Progenitor cell of endocrine pancreas (in vitro differentiated cells): ENCODE measurements at regions not wholly inside any gene's neighbourhood (a gene's known extent, or its start where the extent isn't known, plus 50 kb on each side); places are given as distances from the start of the nearest gene placed in this dataset.

Experiments used
- DNase-seq: peaks from one replicate; pipeline ENCODE4 v3.0.0; 2021; ENCODE audit warnings: low spot score; ENCODE audit not compliant: unreplicated experiment
- H3K27ac Mint-ChIP-seq: 2 replicates; pipeline ENCODE4 v1.8.0; 2021; ENCODE audit warnings: mild to moderate bottlenecking, moderate library complexity, mixed read lengths
- H3K27me3 Mint-ChIP-seq: 2 replicates; pipeline ENCODE4 v1.8.0; 2021; ENCODE audit warnings: mixed read lengths
- H3K36me3 Mint-ChIP-seq: 2 replicates; pipeline ENCODE4 v1.8.0; 2022; ENCODE audit warnings: mixed read lengths; ENCODE audit not compliant: insufficient read depth
- H3K4me1 Mint-ChIP-seq: 2 replicates; pipeline ENCODE4 v1.8.0; 2021; ENCODE audit warnings: low read depth, mixed read lengths
- H3K4me3 Mint-ChIP-seq: 2 replicates; pipeline ENCODE4 v1.8.0; 2021; ENCODE audit warnings: low read depth, mild to moderate bottlenecking, moderate library complexity, mixed read lengths
- H3K9me3 Mint-ChIP-seq: 2 replicates; pipeline ENCODE4 v1.8.0; 2021; ENCODE audit warnings: low read depth, mixed read lengths
- TF ChIP-seq, protein P1 (sequence below): fragments of 200-600 bp; sonication (generic); IDR thresholded peaks from one replicate; pipeline ENCODE4 v1.5.0; 2021; ENCODE audit warnings: antibody characterized with exemption, mild to moderate bottlenecking; ENCODE audit not compliant: unreplicated experiment

DNA sequence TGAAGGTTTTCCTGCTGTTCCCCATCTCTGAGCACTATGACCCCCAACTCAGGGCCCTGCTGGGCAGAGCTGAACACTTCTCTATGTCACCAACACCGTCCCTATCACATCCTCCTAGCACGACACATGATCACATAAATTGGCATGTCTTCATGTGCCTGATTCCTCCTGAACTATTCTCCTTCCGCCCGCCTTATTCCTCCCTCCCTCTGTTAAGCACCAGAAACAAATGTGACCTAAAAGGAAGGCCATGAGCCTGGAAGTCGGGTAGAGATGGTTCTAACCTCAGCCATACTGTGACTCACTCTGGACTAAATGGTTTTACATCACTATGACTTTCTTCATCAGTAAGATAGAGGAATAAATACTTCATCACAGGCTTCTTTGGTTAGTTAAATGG, 80.8 kb upstream of the DYNLRB2 start:
- Mint-ChIP-seq H3K9me3 (peaks cover 3% of the 10 kb centered on the region), H3K27ac (no peak overlapping the region), H3K36me3 (no peaks in the 10 kb centered on the region), H3K27me3 (peaks cover 7% of the 10 kb centered on the region), H3K4me1 (peaks cover 25% of the 10 kb centered on the region), H3K4me3 (no peak overlapping the region)
- TF ChIP-seq, protein P1, sequence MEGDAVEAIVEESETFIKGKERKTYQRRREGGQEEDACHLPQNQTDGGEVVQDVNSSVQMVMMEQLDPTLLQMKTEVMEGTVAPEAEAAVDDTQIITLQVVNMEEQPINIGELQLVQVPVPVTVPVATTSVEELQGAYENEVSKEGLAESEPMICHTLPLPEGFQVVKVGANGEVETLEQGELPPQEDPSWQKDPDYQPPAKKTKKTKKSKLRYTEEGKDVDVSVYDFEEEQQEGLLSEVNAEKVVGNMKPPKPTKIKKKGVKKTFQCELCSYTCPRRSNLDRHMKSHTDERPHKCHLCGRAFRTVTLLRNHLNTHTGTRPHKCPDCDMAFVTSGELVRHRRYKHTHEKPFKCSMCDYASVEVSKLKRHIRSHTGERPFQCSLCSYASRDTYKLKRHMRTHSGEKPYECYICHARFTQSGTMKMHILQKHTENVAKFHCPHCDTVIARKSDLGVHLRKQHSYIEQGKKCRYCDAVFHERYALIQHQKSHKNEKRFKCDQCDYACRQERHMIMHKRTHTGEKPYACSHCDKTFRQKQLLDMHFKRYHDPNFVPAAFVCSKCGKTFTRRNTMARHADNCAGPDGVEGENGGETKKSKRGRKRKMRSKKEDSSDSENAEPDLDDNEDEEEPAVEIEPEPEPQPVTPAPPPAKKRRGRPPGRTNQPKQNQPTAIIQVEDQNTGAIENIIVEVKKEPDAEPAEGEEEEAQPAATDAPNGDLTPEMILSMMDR = no peak
- no peak for DNase-seq

DNA sequence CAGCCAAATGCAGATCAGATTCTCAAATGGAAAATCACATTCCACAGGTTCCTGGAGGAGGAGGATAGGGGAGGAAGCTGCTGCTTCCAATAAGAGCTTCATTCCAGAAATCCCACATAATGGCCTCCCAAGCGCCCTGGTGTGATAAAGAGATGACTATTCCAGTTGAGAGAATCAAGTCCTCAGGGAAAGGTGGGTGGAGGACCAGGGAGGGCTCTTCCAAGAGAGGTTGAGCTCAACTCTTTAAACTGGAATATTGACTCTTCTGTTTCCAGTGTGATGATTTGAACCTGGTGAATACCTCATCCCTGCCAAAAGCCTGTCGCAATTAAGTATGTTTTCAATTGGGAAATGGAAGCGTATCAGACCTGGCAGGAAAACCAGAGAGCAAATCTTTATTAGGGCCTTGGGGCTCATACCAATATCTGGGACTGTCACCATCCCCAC, 81.4 kb upstream of the DYNLRB2 start:
- H3K4me3 Mint-ChIP-seq = no peak overlapping the region
- no peaks in the 10 kb centered on the region for H3K36me3 Mint-ChIP-seq
- peaks cover 3% of the 10 kb centered on the region for H3K9me3 Mint-ChIP-seq
- H3K27ac Mint-ChIP-seq = no peak overlapping the region
- peaks cover 4% of the 10 kb centered on the region for H3K27me3 Mint-ChIP-seq
- TF ChIP-seq, protein P1 = no peak
- peaks cover 25% of the 10 kb centered on the region for H3K4me1 Mint-ChIP-seq
- no peak for DNase-seq

DNA sequence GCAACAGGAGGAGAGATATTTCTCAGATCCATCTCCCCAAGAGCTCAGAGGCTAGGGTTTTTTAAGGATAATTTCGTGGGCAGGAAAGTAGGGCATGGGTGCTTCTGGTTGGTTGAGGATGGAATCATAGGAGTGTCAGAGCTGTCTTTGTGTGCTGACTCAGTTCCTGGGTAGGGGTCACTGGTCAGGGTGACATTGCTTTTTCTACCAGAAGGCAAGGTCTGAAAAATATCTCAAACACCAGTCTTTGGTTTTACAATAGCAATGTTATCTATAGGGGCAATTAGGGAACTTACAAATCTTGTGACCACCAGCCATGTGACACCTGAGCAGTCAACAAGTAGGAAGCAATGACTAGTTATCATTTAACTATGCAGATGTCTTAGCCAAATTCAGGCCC, 82.9 kb upstream of the DYNLRB2 start:
- no peak for DNase-seq
- peaks cover 3% of the 10 kb centered on the region for H3K9me3 Mint-ChIP-seq
- no peaks in the 10 kb centered on the region for H3K36me3 Mint-ChIP-seq
- H3K27me3 Mint-ChIP-seq = peaks cover 4% of the 10 kb centered on the region
- TF ChIP-seq, protein P1 = no peak
- peaks cover 13% of the 10 kb centered on the region for H3K4me1 Mint-ChIP-seq
- H3K27ac Mint-ChIP-seq = no peak overlapping the region
- no peak overlapping the region for H3K4me3 Mint-ChIP-seq

DNA sequence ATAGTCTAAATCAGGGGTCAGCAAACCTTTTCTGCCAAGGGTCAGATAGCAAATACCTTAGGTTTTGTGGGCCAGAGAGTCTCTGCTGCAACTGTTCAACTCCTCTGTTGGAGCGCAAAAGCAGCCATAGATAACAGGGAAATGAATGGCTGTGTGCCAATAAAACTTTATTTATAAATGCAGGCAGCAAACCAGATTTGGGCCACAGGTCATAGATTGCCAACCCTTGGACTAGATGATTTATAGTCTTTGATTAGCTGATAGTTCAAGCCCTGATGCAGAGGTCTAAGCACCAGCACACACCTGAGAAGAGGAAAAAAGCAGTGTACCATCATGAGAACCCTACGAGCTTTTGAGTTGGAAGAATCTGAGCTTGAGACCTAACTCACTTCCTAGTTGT, 86.0 kb upstream of the DYNLRB2 start:
- peaks cover 7% of the 10 kb centered on the region for H3K4me1 Mint-ChIP-seq
- H3K27me3 Mint-ChIP-seq = peaks cover 6% of the 10 kb centered on the region
- no peak for DNase-seq
- H3K36me3 Mint-ChIP-seq = no peaks in the 10 kb centered on the region
- TF ChIP-seq, protein P1 = no peak
- H3K4me3 Mint-ChIP-seq = no peak overlapping the region
- peaks cover 3% of the 10 kb centered on the region for H3K9me3 Mint-ChIP-seq
- H3K27ac Mint-ChIP-seq = no peak overlapping the region

DNA sequence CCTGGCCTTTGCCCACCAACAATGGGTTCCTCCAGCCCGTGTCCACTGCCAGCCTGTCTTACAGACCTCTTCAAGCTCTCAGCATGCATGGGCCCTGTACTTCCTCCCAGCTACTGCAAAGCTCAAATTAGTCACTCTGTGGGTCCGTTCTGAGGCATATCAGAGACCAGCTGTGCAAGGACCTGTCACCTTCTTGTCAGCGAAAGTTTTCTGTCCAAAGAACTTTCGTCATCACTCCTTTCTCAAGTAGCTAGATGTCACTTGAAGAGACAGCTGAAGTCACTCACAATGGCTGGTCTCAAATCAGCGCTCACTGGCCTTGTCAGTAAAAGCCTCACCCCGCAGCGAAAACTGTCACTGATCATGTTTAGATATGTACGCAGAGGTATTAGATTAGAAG, 91.4 kb upstream of the DYNLRB2 start:
- TF ChIP-seq, protein P1 = no peak
- Mint-ChIP-seq H3K9me3 (no peaks in the 10 kb centered on the region), H3K27me3 (peaks cover 5% of the 10 kb centered on the region), H3K4me1 (no peaks in the 10 kb centered on the region), H3K36me3 (no peaks in the 10 kb centered on the region), H3K4me3 (no peak overlapping the region), H3K27ac (no peak overlapping the region)
- no peak for DNase-seq
